Neural cell (in vitro differentiated cells): ENCODE measurements at regions not wholly inside any gene's neighbourhood (a gene's known extent, or its start where the extent isn't known, plus 50 kb on each side); places are given as distances from the start of the nearest gene placed in this dataset.

Experiments used
- H2AFZ ChIP-seq: fragments of 200-600, 300-800 bp; sonication (generic), shearing (Covaris generic); 2 replicates; pipeline ENCODE4 v1.6.0; 2014; ENCODE audit warnings: low read depth, mild to moderate bottlenecking, antibody characterized with exemption, low read length, moderate library complexity
- H3F3A ChIP-seq: fragments of 200-600 bp; shearing (Covaris generic); 2 replicates; pipeline ENCODE4 v1.6.1; 2016; ENCODE audit warnings: mild to moderate bottlenecking, moderate library complexity, mixed read lengths, antibody characterized with exemption, low read length; ENCODE audit not compliant: insufficient read depth, poor library complexity, severe bottlenecking
- H3K27ac ChIP-seq: fragments of 200-600, 300-800 bp; sonication (generic), shearing (Covaris generic); 2 replicates; pipeline ENCODE4 v1.5.1; 2014; ENCODE audit warnings: mild to moderate bottlenecking, low read length, moderate library complexity
- H3K27me3 ChIP-seq: fragments of 300-800, 200-600 bp; sonication (generic), shearing (Covaris generic); 2 replicates; pipeline ENCODE4 v1.6.0; 2014; ENCODE audit warnings: mild to moderate bottlenecking, low read depth, low read length, moderate library complexity; ENCODE audit not compliant: insufficient read depth
- H3K36me3 ChIP-seq: fragments of 300-800, 200-600 bp; sonication (generic), shearing (Covaris generic); 2 replicates; pipeline ENCODE4 v1.5.1; 2014; ENCODE audit warnings: mild to moderate bottlenecking, antibody characterized with exemption, low read length, moderate library complexity; ENCODE audit not compliant: insufficient read depth
- H3K4me2 ChIP-seq: fragments of 300-800, 200-600 bp; sonication (generic), shearing (Covaris generic); 2 replicates; pipeline ENCODE4 v1.6.0; 2014; ENCODE audit warnings: mild to moderate bottlenecking, low read length
- H3K4me3 ChIP-seq: fragments of 300-800, 200-600 bp; sonication (generic), shearing (Covaris generic); 2 replicates; pipeline ENCODE4 v1.5.1; 2014; ENCODE audit warnings: mild to moderate bottlenecking, low read length, moderate library complexity
- H3K79me2 ChIP-seq: fragments of 200-600 bp; shearing (Covaris generic); replicated peaks from 2 replicates; pipeline ENCODE4 v1.6.0; 2014; ENCODE audit warnings: mild to moderate bottlenecking, low read length, moderate library complexity; ENCODE audit not compliant: insufficient read depth
- H3K9ac ChIP-seq: fragments of 300-800, 200-600 bp; sonication (generic), shearing (Covaris generic); 2 replicates; pipeline ENCODE4 v1.6.1; 2016; ENCODE audit warnings: mild to moderate bottlenecking, low read length, mixed read lengths
- H3K9me2 ChIP-seq: fragments of 200-600 bp; shearing (Covaris generic); 2 replicates; pipeline ENCODE4 v1.6.1; 2016; ENCODE audit warnings: mild to moderate bottlenecking, low read length, mixed read lengths; ENCODE audit not compliant: insufficient read depth
- H3K9me3 ChIP-seq: fragments of 200-600, 300-800 bp; sonication (generic), shearing (Covaris generic); 2 replicates; pipeline ENCODE4 v1.6.1; 2016; ENCODE audit warnings: mild to moderate bottlenecking, mixed run types, low read length, moderate library complexity, mixed read lengths
- H4K20me1 ChIP-seq: fragments of 200-600 bp; shearing (Covaris generic); 2 replicates; pipeline ENCODE4 v1.6.1; 2016; ENCODE audit warnings: mild to moderate bottlenecking, mixed run types; ENCODE audit not compliant: insufficient read depth
- CTCF ChIP-seq: fragments of 450-650 bp; IDR thresholded peaks from 2 replicates; pipeline ENCODE4 v1.5.1; 2014; ENCODE audit warnings: antibody characterized with exemption, mild to moderate bottlenecking, moderate library complexity; ENCODE audit not compliant: poor library complexity, severe bottlenecking
- EP300 ChIP-seq: fragments of 450-650 bp; conservative IDR thresholded peaks from 2 replicates; pipeline ENCODE4 v1.6.1; 2014; ENCODE audit warnings: antibody characterized with exemption, mild to moderate bottlenecking, moderate library complexity; ENCODE audit not compliant: poor library complexity, severe bottlenecking
- EZH2 ChIP-seq: fragments of 200-600, 300-800 bp; shearing (Covaris generic), sonication (generic); IDR thresholded peaks from 2 replicates; pipeline ENCODE4 v1.6.1; 2014; ENCODE audit warnings: antibody characterized with exemption, low read length, borderline replicate concordance, mild to moderate bottlenecking; ENCODE audit not compliant: insufficient read depth, poor library complexity, severe bottlenecking
- MXI1 ChIP-seq: fragments of 450-650 bp; conservative IDR thresholded peaks from 2 replicates; pipeline ENCODE4 v1.6.1; 2014; ENCODE audit warnings: antibody characterized with exemption, mild to moderate bottlenecking; ENCODE audit not compliant: poor library complexity, severe bottlenecking
- POLR2AphosphoS5 ChIP-seq: IDR thresholded peaks from 2 replicates; pipeline ENCODE4 v1.6.1; 2012
- RAD21 ChIP-seq: fragments of 450-650 bp; conservative IDR thresholded peaks from 2 replicates; pipeline ENCODE4 v1.6.1; 2014; ENCODE audit warnings: antibody characterized with exemption, mild to moderate bottlenecking, moderate library complexity
- SMC3 ChIP-seq: fragments of 450-650 bp; conservative IDR thresholded peaks from 2 replicates; pipeline ENCODE4 v1.6.1; 2014; ENCODE audit warnings: antibody characterized with exemption, mild to moderate bottlenecking, moderate library complexity; ENCODE audit not compliant: poor library complexity
- TAF1 ChIP-seq: IDR thresholded peaks from 2 replicates; pipeline ENCODE4 v1.6.1; 2012; ENCODE audit warnings: low read depth
- TF ChIP-seq, protein P1 (sequence below): IDR thresholded peaks from 2 replicates; pipeline ENCODE4 v1.6.1; 2012; ENCODE audit warnings: borderline replicate concordance

- H4K20me1 ChIP-seq: no peaks in the 10 kb centered on the region
- no peaks in the 10 kb centered on the region for H3K9me3 ChIP-seq
- H3K79me2 ChIP-seq: no peaks in the 10 kb centered on the region
- H3K4me2 ChIP-seq: no peak overlapping the region
- H3F3A ChIP-seq: no peaks in the 10 kb centered on the region
- H3K27ac ChIP-seq: no peak overlapping the region
- H2AFZ ChIP-seq: no peak overlapping the region
- H3K9ac ChIP-seq: no peak overlapping the region
- H3K27me3 ChIP-seq: no peaks in the 10 kb centered on the region
- H3K9me2 ChIP-seq: no peaks in the 10 kb centered on the region
- TF ChIP-seq MXI1 (no peak), RAD21 (no peak), EZH2 (no peak), TAF1 (no peak), CTCF (no peak), SMC3 (no peak), EP300 (no peak)
- TF ChIP-seq, protein P1, sequence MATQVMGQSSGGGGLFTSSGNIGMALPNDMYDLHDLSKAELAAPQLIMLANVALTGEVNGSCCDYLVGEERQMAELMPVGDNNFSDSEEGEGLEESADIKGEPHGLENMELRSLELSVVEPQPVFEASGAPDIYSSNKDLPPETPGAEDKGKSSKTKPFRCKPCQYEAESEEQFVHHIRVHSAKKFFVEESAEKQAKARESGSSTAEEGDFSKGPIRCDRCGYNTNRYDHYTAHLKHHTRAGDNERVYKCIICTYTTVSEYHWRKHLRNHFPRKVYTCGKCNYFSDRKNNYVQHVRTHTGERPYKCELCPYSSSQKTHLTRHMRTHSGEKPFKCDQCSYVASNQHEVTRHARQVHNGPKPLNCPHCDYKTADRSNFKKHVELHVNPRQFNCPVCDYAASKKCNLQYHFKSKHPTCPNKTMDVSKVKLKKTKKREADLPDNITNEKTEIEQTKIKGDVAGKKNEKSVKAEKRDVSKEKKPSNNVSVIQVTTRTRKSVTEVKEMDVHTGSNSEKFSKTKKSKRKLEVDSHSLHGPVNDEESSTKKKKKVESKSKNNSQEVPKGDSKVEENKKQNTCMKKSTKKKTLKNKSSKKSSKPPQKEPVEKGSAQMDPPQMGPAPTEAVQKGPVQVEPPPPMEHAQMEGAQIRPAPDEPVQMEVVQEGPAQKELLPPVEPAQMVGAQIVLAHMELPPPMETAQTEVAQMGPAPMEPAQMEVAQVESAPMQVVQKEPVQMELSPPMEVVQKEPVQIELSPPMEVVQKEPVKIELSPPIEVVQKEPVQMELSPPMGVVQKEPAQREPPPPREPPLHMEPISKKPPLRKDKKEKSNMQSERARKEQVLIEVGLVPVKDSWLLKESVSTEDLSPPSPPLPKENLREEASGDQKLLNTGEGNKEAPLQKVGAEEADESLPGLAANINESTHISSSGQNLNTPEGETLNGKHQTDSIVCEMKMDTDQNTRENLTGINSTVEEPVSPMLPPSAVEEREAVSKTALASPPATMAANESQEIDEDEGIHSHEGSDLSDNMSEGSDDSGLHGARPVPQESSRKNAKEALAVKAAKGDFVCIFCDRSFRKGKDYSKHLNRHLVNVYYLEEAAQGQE: no peak
- H3K4me3 ChIP-seq: no peak overlapping the region
- H3K36me3 ChIP-seq: no peaks in the 10 kb centered on the region
These were observed 81.5 kb upstream of the PAPPA start for GRCh38 chr9:116072046-116072445.

- Histone ChIP-seq H3K9ac (no peak overlapping the region), H3K4me2 (no peak overlapping the region), H4K20me1 (no peaks in the 10 kb centered on the region), H3K9me2 (no peaks in the 10 kb centered on the region), H3K9me3 (no peaks in the 10 kb centered on the region), H3K27me3 (no peaks in the 10 kb centered on the region), H3K4me3 (no peak overlapping the region), H3F3A (no peaks in the 10 kb centered on the region), H3K27ac (no peak overlapping the region), H2AFZ (no peak overlapping the region), H3K36me3 (no peaks in the 10 kb centered on the region), H3K79me2 (no peaks in the 10 kb centered on the region)
- TF ChIP-seq POLR2AphosphoS5 (no peak), EP300 (no peak), MXI1 (no peak), RAD21 (no peak), SMC3 (no peak), CTCF (no peak)
These were observed 79.8 kb upstream of the PAPPA start for GRCh38 chr9:116073826-116074225.
